ENCODE measurements at regions not wholly inside any gene's neighbourhood (a gene's known extent, or its start where the extent isn't known, plus 50 kb on each side); places are given as distances from the start of the nearest gene placed in this dataset.
"Not testable (repeated sequence)": the region's sequence is repeated elsewhere in the genome, so short reads cannot be mapped to it uniquely, and the experiment has no call there.

GRCh38 chr6:117761610-117762009 lies 86.3 kb downstream of the NUS1 start:
- no peak for DNase-seq

- no peak for DNase-seq
Observed at GRCh38 chr6:117771403-117771802, 96.1 kb downstream of the NUS1 start.

- no peak for DNase-seq
Observed at GRCh38 chr6:117776441-117776840, 101.2 kb downstream of the NUS1 start.

GRCh38 chr6:117781550-117781949 lies 106.3 kb downstream of the NUS1 start:
- no peak for DNase-seq

- DNase-seq, result peak; percentile 16
Observed at GRCh38 chr6:117783279-117783678, 108.0 kb downstream of the NUS1 start.

GRCh38 chr6:117791012-117791411 lies 115.7 kb downstream of the NUS1 start:
- no peak for DNase-seq

GRCh38 chr6:117795234-117795633 lies 111.8 kb upstream of the SLC35F1 start:
- DNase-seq, result no peak

GRCh38 chr6:117798819-117799218 lies 108.2 kb upstream of the SLC35F1 start:
- not testable (repeated sequence) for DNase-seq

- DNase-seq, result no peak
Observed at GRCh38 chr6:117810269-117810668, 96.8 kb upstream of the SLC35F1 start.

GRCh38 chr6:117817499-117817898 lies 89.6 kb upstream of the SLC35F1 start:
- no peak for DNase-seq

GRCh38 chr6:117817992-117818391 lies 89.1 kb upstream of the SLC35F1 start:
- no peak for DNase-seq

- no peak for DNase-seq
Observed at GRCh38 chr6:117818449-117818848, 88.6 kb upstream of the SLC35F1 start.

- DNase-seq, result no peak
Observed at GRCh38 chr6:117829594-117830319, 77.3 kb upstream of the SLC35F1 start.

- no peak for DNase-seq
Observed at GRCh38 chr6:117837261-117837660, 69.8 kb upstream of the SLC35F1 start.

- DNase-seq, result no peak
Observed at GRCh38 chr6:117840541-117840983, 66.5 kb upstream of the SLC35F1 start.

- DNase-seq, result no peak
Observed at GRCh38 chr6:117847912-117848311, 59.2 kb upstream of the SLC35F1 start.

GRCh38 chr6:117849087-117849486 lies 58.0 kb upstream of the SLC35F1 start:
- no peak for DNase-seq
